A673 (cell line): ENCODE measurements at regions not wholly inside any gene's neighbourhood (a gene's known extent, or its start where the extent isn't known, plus 50 kb on each side); places are given as distances from the start of the nearest gene placed in this dataset.

ENCODE experiments used
- EZH2 ChIP-seq: fragments of 200-600 bp; sonication (generic); IDR thresholded peaks from 2 replicates; pipeline ENCODE4 v1.6.1; 2017; ENCODE audit warnings: borderline replicate concordance, low read depth, mild to moderate bottlenecking, mixed read lengths, antibody characterized with exemption, low read length; ENCODE audit not compliant: poor library complexity, severe bottlenecking
- TF ChIP-seq, protein P1 (sequence below): fragments of 300-800, 200-600 bp; sonication (generic); conservative IDR thresholded peaks from 2 replicates; pipeline ENCODE4 v1.5.1; 2017; ENCODE audit warnings: low read depth, mild to moderate bottlenecking, antibody characterized with exemption, low read length, moderate library complexity, mixed read lengths

GRCh38 chr1:67573311-67573872, 111.6 kb upstream of the GADD45A start:
- TF ChIP-seq, protein P1, sequence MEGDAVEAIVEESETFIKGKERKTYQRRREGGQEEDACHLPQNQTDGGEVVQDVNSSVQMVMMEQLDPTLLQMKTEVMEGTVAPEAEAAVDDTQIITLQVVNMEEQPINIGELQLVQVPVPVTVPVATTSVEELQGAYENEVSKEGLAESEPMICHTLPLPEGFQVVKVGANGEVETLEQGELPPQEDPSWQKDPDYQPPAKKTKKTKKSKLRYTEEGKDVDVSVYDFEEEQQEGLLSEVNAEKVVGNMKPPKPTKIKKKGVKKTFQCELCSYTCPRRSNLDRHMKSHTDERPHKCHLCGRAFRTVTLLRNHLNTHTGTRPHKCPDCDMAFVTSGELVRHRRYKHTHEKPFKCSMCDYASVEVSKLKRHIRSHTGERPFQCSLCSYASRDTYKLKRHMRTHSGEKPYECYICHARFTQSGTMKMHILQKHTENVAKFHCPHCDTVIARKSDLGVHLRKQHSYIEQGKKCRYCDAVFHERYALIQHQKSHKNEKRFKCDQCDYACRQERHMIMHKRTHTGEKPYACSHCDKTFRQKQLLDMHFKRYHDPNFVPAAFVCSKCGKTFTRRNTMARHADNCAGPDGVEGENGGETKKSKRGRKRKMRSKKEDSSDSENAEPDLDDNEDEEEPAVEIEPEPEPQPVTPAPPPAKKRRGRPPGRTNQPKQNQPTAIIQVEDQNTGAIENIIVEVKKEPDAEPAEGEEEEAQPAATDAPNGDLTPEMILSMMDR = no peak
- no peak for TF ChIP-seq EZH2
